GM18508 (cell line): ENCODE measurements at regions not wholly inside any gene's neighbourhood (a gene's known extent, or its start where the extent isn't known, plus 50 kb on each side); places are given as distances from the start of the nearest gene placed in this dataset.
A peak's percentile ranks its signal among the peaks of the same experiment; 100 is the strongest.

Experiments used
- ATAC-seq: cut with Tn5 transposase; IDR thresholded peaks from one replicate; pipeline ENCODE4 v1.9.1; 2021; ENCODE audit warnings: moderate number of reproducible peaks; ENCODE audit not compliant: insufficient read depth, unreplicated experiment

- ATAC-seq: no peak
Observed at GRCh38 chr3:66795365-66795764, 202.7 kb upstream of the KBTBD8 start.

- no peak for ATAC-seq
Observed at GRCh38 chr3:66796343-66796742, 201.8 kb upstream of the KBTBD8 start.

- ATAC-seq: no peak
Observed at GRCh38 chr3:66797889-66798560, 200.1 kb upstream of the KBTBD8 start.

- no peak for ATAC-seq
Observed at GRCh38 chr3:66800941-66801545, 197.1 kb upstream of the KBTBD8 start.

GRCh38 chr3:66803206-66803605, 194.9 kb upstream of the KBTBD8 start:
- ATAC-seq: no peak

GRCh38 chr3:66803721-66804695, 194.1 kb upstream of the KBTBD8 start:
- ATAC-seq: no peak

GRCh38 chr3:66808891-66809594, 189.1 kb upstream of the KBTBD8 start:
- ATAC-seq: no peak

GRCh38 chr3:66809595-66809958, 188.5 kb upstream of the KBTBD8 start:
- ATAC-seq: no peak

- no peak for ATAC-seq
Observed at GRCh38 chr3:66812136-66812535, 186.0 kb upstream of the KBTBD8 start.

GRCh38 chr3:66812741-66813140, 185.4 kb upstream of the KBTBD8 start:
- ATAC-seq: no peak

GRCh38 chr3:66816090-66816761, 181.9 kb upstream of the KBTBD8 start:
- peak; percentile 74 for ATAC-seq

- ATAC-seq: no peak
Observed at GRCh38 chr3:66817951-66818557, 180.1 kb upstream of the KBTBD8 start.

- ATAC-seq: no peak
Observed at GRCh38 chr3:66819993-66820501, 178.1 kb upstream of the KBTBD8 start.

- peak; percentile 91 for ATAC-seq
Observed at GRCh38 chr3:66822186-66823008, 175.7 kb upstream of the KBTBD8 start.

GRCh38 chr3:66823009-66823397, 175.1 kb upstream of the KBTBD8 start:
- ATAC-seq: no peak

- ATAC-seq: no peak
Observed at GRCh38 chr3:66823532-66823931, 174.6 kb upstream of the KBTBD8 start.

GRCh38 chr3:66825375-66825774, 172.7 kb upstream of the KBTBD8 start:
- no peak for ATAC-seq

- ATAC-seq: no peak
Observed at GRCh38 chr3:66827726-66828125, 170.4 kb upstream of the KBTBD8 start.

- no peak for ATAC-seq
Observed at GRCh38 chr3:66828303-66828702, 169.8 kb upstream of the KBTBD8 start.
